Panc1 (cell line): ENCODE measurements at regions not wholly inside any gene's neighbourhood (a gene's known extent, or its start where the extent isn't known, plus 50 kb on each side); places are given as distances from the start of the nearest gene placed in this dataset.

Experiments used
- ATAC-seq: fragments of 200-7000 bp; cut with Tn5 transposase; 2 replicates; pipeline ENCODE4 v1.9.1; 2020; ENCODE audit warnings: mild to moderate bottlenecking, moderate library complexity
- BruUV-seq: library from RNA; stranded (reverse); fragments of 400-500 nt; replicated peaks from 2 replicates; lab custom pipeline; 2021; lab: Mats Ljungman, UMichigan
- CTCF ChIA-PET: fragments of 300-600 bp; sonication (Branson Sonifier 250); formaldehyde crosslinking; loops from one replicate; lab custom pipeline; 2022; ENCODE audit warnings: antibody characterized with exemption; lab: Charles Lee
- POLR2A ChIA-PET: fragments of 300-600 bp; sonication (Branson Sonifier 250); formaldehyde crosslinking; loops from one replicate; lab custom pipeline; 2022; ENCODE audit warnings: antibody characterized with exemption; lab: Charles Lee
- DNase-seq: peaks from one replicate; pipeline ENCODE4 v3.0.0-alpha.2; 2010; ENCODE audit warnings: low read depth, low spot score
- H3K27ac ChIP-seq: 2 replicates; pipeline ENCODE4 v1.5.1; 2011; ENCODE audit warnings: mild to moderate bottlenecking, low read length, inconsistent platforms
- H3K27me3 ChIP-seq: fragments of 200-500 bp; sonication (Bioruptor generic); 2 replicates; pipeline ENCODE4 v1.6.0; 2014; ENCODE audit warnings: low read length, inconsistent platforms; ENCODE audit not compliant: control insufficient read depth, insufficient read depth
- H3K36me3 ChIP-seq: fragments of 200-500 bp; sonication (Bioruptor generic); 2 replicates; pipeline ENCODE4 v1.5.1; 2014; ENCODE audit warnings: inconsistent platforms, mild to moderate bottlenecking, low read length, moderate library complexity; ENCODE audit not compliant: control insufficient read depth, insufficient read depth
- H3K4me1 ChIP-seq: 2 replicates; pipeline ENCODE4 v1.5.1; 2011; ENCODE audit warnings: inconsistent platforms, mild to moderate bottlenecking, low read length, moderate library complexity; ENCODE audit not compliant: control insufficient read depth, insufficient read depth
- H3K4me3 ChIP-seq, 2 experiments: 2 replicates each; pipeline ENCODE4 v1.5.1; 2011 to 2012; ENCODE audit warnings: low read depth in 2 of 2, low read length in 2 of 2, mild to moderate bottlenecking in 2 of 2, inconsistent platforms in 1 of 2, moderate library complexity in 1 of 2
- H3K9me3 ChIP-seq: fragments of 200-500 bp; sonication (Bioruptor generic); 2 replicates; pipeline ENCODE4 v1.5.1; 2014; ENCODE audit warnings: low read depth, mild to moderate bottlenecking, inconsistent platforms, low read length, moderate library complexity; ENCODE audit not compliant: control insufficient read depth, insufficient read depth
- CTCF ChIP-seq: fragments of 450-650 bp; IDR thresholded peaks from 2 replicates; pipeline ENCODE4 v1.5.1; 2017; ENCODE audit warnings: mild to moderate bottlenecking
- POLR2AphosphoS5 ChIP-seq: IDR thresholded peaks from 2 replicates; pipeline ENCODE4 v1.6.1; 2012; ENCODE audit warnings: mild to moderate bottlenecking, low read depth, low read length, moderate library complexity
- REST ChIP-seq, 2 experiments: IDR thresholded peaks; 2 replicates each; pipeline ENCODE4 v1.6.1; 2011 to 2012; ENCODE audit warnings: low read depth in 2 of 2, control low read depth in 1 of 2, low read length in 1 of 2, mild to moderate bottlenecking in 1 of 2, moderate library complexity in 1 of 2; ENCODE audit not compliant: insufficient read depth in 1 of 2
- SIN3A ChIP-seq: IDR thresholded peaks from 2 replicates; pipeline ENCODE4 v1.6.1; 2012; ENCODE audit warnings: low read depth, mild to moderate bottlenecking, low read length, moderate library complexity, borderline replicate concordance; ENCODE audit not compliant: insufficient read depth
- TCF7L2 ChIP-seq: IDR thresholded peaks from 2 replicates; pipeline ENCODE4 v1.6.1; 2011; ENCODE audit warnings: mild to moderate bottlenecking, low read depth, low read length, inconsistent platforms
- in situ Hi-C: cut with HindIII; loops from 2 replicates; pipeline ENCODE4 v1.10.0; 2016; ENCODE audit warnings: low sequenced_read_pairs, low pct_unique_long_range_greater_than_20kb
- intact Hi-C: fragments of 100-400 bp; cut with micrococcal nuclease; formaldehyde crosslinking; loops from one replicate; pipeline ENCODE4 v1.10.0; 2022; ENCODE audit not compliant: unreplicated experiment

GRCh38 chr16:5319799-5320198 lies 222.2 kb upstream of the EEF2KMT start:
- ATAC-seq (no peak), DNase-seq (no peak)
- ChIA-PET POLR2A (no interaction called here), CTCF (no interaction called here)
- BruUV-seq, result no TSS peak
- no peaks in the 10 kb centered on the region; the same call in 1 of the 2 replicates for H3K27me3 ChIP-seq
- no peaks in the 10 kb centered on the region for H3K9me3 ChIP-seq
- intact Hi-C loops, result no loop called here
- TF ChIP-seq TCF7L2, result no peak
- H3K4me3 ChIP-seq, result no peak overlapping the region
- in situ Hi-C loops, result no loop called here
- no peak overlapping the region for H3K27ac ChIP-seq
- H3K36me3 ChIP-seq, result no peaks in the 10 kb centered on the region
- no peaks in the 10 kb centered on the region for H3K4me1 ChIP-seq

GRCh38 chr16:5315914-5316313 lies 218.3 kb upstream of the EEF2KMT start:
- DNase-seq, result no peak
- Histone ChIP-seq H3K27ac (no peak overlapping the region), H3K27me3 (no peaks in the 10 kb centered on the region), H3K9me3 (no peaks in the 10 kb centered on the region), H3K4me1 (no peaks in the 10 kb centered on the region), H3K36me3 (no peaks in the 10 kb centered on the region), H3K4me3 (no peak overlapping the region)
- intact Hi-C loops, result no loop called here
- ATAC-seq, result no peak
- TF ChIP-seq TCF7L2, result no peak
- no peak for TF ChIP-seq SIN3A
- TF ChIP-seq POLR2AphosphoS5, result no peak
- TF ChIP-seq CTCF, result no peak
- TF ChIP-seq REST (IDR thresholded peaks at IDR 0.05; ENCODE audit: insufficient read depth in 1 of 2, low read depth in 2 of 2, low read length in 1 of 2), result no peak
- BruUV-seq, result no TSS peak
- ChIA-PET POLR2A (no interaction called here), CTCF (no interaction called here)
- in situ Hi-C loops, result no loop called here

- Histone ChIP-seq H3K4me1 (no peaks in the 10 kb centered on the region), H3K27ac (no peak overlapping the region), H3K9me3 (no peaks in the 10 kb centered on the region), H3K4me3 (no peak overlapping the region), H3K36me3 (no peaks in the 10 kb centered on the region), H3K27me3 (no peaks in the 10 kb centered on the region)
- ATAC-seq (no peak), DNase-seq (no peak)
- TF ChIP-seq CTCF (no peak), SIN3A (no peak), POLR2AphosphoS5 (no peak), REST (IDR thresholded peaks at IDR 0.05; ENCODE audit: insufficient read depth in 1 of 2, low read depth in 2 of 2, low read length in 1 of 2) (no peak), TCF7L2 (no peak)
- CTCF ChIA-PET, result no interaction called here
- no TSS peak for BruUV-seq
- intact Hi-C loops (no loop called here), in situ Hi-C loops (no loop called here)
- POLR2A ChIA-PET, result no interaction called here
These were observed 216.8 kb upstream of the EEF2KMT start for GRCh38 chr16:5314377-5314776.
